ENCODE measurements at regions not wholly inside any gene's neighbourhood (a gene's known extent, or its start where the extent isn't known, plus 50 kb on each side); places are given as distances from the start of the nearest gene placed in this dataset.

- H3F3A ChIP-seq (ENCODE audit: insufficient read depth, low read length), result no peaks in the 10 kb centered on the region
- no peaks in the 10 kb centered on the region for H3K9me2 ChIP-seq (ENCODE audit: low read depth, low read length)
- no peaks in the 10 kb centered on the region for H3K4me1 ChIP-seq (ENCODE audit: insufficient read depth, low read length, severe bottlenecking)
- H3K9me3 ChIP-seq (ENCODE audit: low read length), result no peaks in the 10 kb centered on the region
- no peak overlapping the region for H2AFZ ChIP-seq (ENCODE audit: low read length)
- H3K4me2 ChIP-seq (ENCODE audit: low read length), result no peak overlapping the region
- H4K20me1 ChIP-seq (ENCODE audit: insufficient read depth, low read length), result no peaks in the 10 kb centered on the region
- no peak overlapping the region for H3K27ac ChIP-seq (ENCODE audit: low read depth, low read length, poor library complexity, severe bottlenecking)
- no peaks in the 10 kb centered on the region for H3K27me3 ChIP-seq (ENCODE audit: insufficient read depth, low read length)
- no peak overlapping the region for H3K9ac ChIP-seq (ENCODE audit: low read length)
- no peak overlapping the region for H3K4me3 ChIP-seq (ENCODE audit: low read depth, low read length, poor library complexity, severe bottlenecking)
- H3K36me3 ChIP-seq (ENCODE audit: insufficient read depth, low read length), result no peaks in the 10 kb centered on the region
- no peaks in the 10 kb centered on the region for H3K79me2 ChIP-seq (ENCODE audit: insufficient read depth, low read length)
- TF ChIP-seq CTCF (IDR thresholded peaks at IDR 0.05; ENCODE audit: low read length) (no peak), EZH2 (IDR thresholded peaks at IDR 0.05; ENCODE audit: borderline replicate concordance, low read length) (no peak)
Measured at GRCh38 chr3:73708956-73709355, 84.2 kb upstream of the PDZRN3 start.

- Histone ChIP-seq H3K4me1 (ENCODE audit: insufficient read depth, low read length, severe bottlenecking) (no peaks in the 10 kb centered on the region), H3F3A (ENCODE audit: insufficient read depth, low read length) (no peaks in the 10 kb centered on the region), H3K4me2 (ENCODE audit: low read length) (no peak overlapping the region), H3K36me3 (ENCODE audit: insufficient read depth, low read length) (no peaks in the 10 kb centered on the region), H3K27me3 (ENCODE audit: insufficient read depth, low read length) (no peaks in the 10 kb centered on the region), H4K20me1 (ENCODE audit: insufficient read depth, low read length) (no peaks in the 10 kb centered on the region), H3K27ac (ENCODE audit: low read depth, low read length, poor library complexity, severe bottlenecking) (no peak overlapping the region), H3K4me3 (ENCODE audit: low read depth, low read length, poor library complexity, severe bottlenecking) (no peak overlapping the region), H2AFZ (ENCODE audit: low read length) (no peak overlapping the region), H3K9ac (ENCODE audit: low read length) (no peak overlapping the region), H3K79me2 (ENCODE audit: insufficient read depth, low read length) (no peaks in the 10 kb centered on the region), H3K9me3 (ENCODE audit: low read length) (no peaks in the 10 kb centered on the region), H3K9me2 (ENCODE audit: low read depth, low read length) (no peaks in the 10 kb centered on the region)
- TF ChIP-seq CTCF (IDR thresholded peaks at IDR 0.05; ENCODE audit: low read length) (no peak), EZH2 (IDR thresholded peaks at IDR 0.05; ENCODE audit: borderline replicate concordance, low read length) (no peak)
Measured at GRCh38 chr3:73707772-73708171, 83.0 kb upstream of the PDZRN3 start.

DNA sequence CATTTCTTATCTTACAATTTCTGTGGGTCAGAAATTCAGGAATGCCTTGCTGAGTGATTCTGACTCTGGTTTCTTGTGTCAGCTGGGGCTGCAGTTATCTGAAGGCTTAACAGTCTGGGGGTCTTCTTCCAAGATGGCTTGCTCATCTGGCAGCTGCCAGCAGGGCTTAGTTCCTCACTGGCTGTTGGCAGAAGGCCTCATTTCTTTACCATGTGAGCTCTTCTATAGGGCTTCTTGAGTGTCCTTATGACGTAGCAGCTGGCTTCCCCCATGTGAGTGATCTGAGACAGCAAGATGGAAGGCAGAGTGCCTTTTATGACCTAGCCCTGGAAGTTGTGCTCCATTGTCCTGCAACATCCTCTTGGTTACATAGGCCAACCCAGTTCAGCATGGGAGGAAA, 82.0 kb upstream of the PDZRN3 start:
- Histone ChIP-seq H3K9me2 (ENCODE audit: low read depth, low read length) (no peaks in the 10 kb centered on the region), H3K9me3 (ENCODE audit: low read length) (no peaks in the 10 kb centered on the region), H4K20me1 (ENCODE audit: insufficient read depth, low read length) (no peaks in the 10 kb centered on the region), H3K9ac (ENCODE audit: low read length) (no peak overlapping the region), H2AFZ (ENCODE audit: low read length) (no peak overlapping the region), H3K79me2 (ENCODE audit: insufficient read depth, low read length) (no peaks in the 10 kb centered on the region), H3K4me1 (ENCODE audit: insufficient read depth, low read length, severe bottlenecking) (no peaks in the 10 kb centered on the region), H3K4me3 (ENCODE audit: low read depth, low read length, poor library complexity, severe bottlenecking) (no peak overlapping the region), H3K27me3 (ENCODE audit: insufficient read depth, low read length) (no peaks in the 10 kb centered on the region), H3K4me2 (ENCODE audit: low read length) (no peak overlapping the region), H3K36me3 (ENCODE audit: insufficient read depth, low read length) (no peaks in the 10 kb centered on the region), H3K27ac (ENCODE audit: low read depth, low read length, poor library complexity, severe bottlenecking) (no peak overlapping the region), H3F3A (ENCODE audit: insufficient read depth, low read length) (no peaks in the 10 kb centered on the region)
- TF ChIP-seq EZH2 (IDR thresholded peaks at IDR 0.05; ENCODE audit: borderline replicate concordance, low read length) (no peak), CTCF (IDR thresholded peaks at IDR 0.05; ENCODE audit: low read length) (no peak)
